IPS-15b (cell line): ENCODE measurements at regions not wholly inside any gene's neighbourhood (a gene's known extent, or its start where the extent isn't known, plus 50 kb on each side); places are given as distances from the start of the nearest gene placed in this dataset.
"Not testable (repeated sequence)": the region's sequence is repeated elsewhere in the genome, so short reads cannot be mapped to it uniquely, and the experiment has no call there.

Experiments
- H3K27me3 ChIP-seq: one replicate; pipeline ENCODE4 v1.6.1; 2013; ENCODE audit warnings: low read length; ENCODE audit not compliant: control insufficient read depth, insufficient read depth
- H3K36me3 ChIP-seq: one replicate; pipeline ENCODE4 v1.6.1; 2013; ENCODE audit warnings: low read length; ENCODE audit not compliant: control insufficient read depth, insufficient read depth
- H3K4me1 ChIP-seq: one replicate; pipeline ENCODE4 v1.6.1; 2013; ENCODE audit warnings: mild to moderate bottlenecking, low read length; ENCODE audit not compliant: control insufficient read depth, insufficient read depth
- H3K4me3 ChIP-seq: one replicate; pipeline ENCODE4 v1.5.1; 2013; ENCODE audit warnings: low read depth, low read length
- H3K9ac ChIP-seq: one replicate; pipeline ENCODE4 v1.6.1; 2013; ENCODE audit warnings: low read depth, mild to moderate bottlenecking, low read length
- H3K9me3 ChIP-seq: one replicate; pipeline ENCODE4 v1.6.1; 2013; ENCODE audit warnings: mild to moderate bottlenecking, low read length; ENCODE audit not compliant: control insufficient read depth, insufficient read depth

DNA sequence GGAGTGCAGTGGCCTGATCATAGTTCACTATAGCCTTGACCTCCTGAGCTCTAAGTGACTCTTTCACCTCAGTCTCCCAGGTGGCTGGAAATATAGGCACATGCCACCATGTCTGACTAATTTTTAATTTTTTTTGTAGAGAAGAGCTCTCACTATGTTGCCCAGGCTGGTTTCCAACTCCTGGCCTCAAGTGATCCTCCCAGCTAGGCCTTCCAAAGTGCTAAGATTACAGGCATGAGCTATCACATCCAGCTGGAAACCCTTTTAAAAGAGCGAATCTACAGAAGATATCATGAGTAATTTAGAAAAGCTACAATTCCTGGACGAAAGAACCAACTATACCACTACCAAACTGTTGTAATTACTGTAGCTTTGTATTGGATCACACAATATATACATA lies 394.4 kb upstream of the AUTS2 start:
- Histone ChIP-seq H3K36me3 (no peaks in the 10 kb centered on the region), H3K4me1 (no peaks in the 10 kb centered on the region), H3K4me3 (no peak overlapping the region), H3K9me3 (no peaks in the 10 kb centered on the region), H3K27me3 (no peaks in the 10 kb centered on the region), H3K9ac (no peak overlapping the region)

DNA sequence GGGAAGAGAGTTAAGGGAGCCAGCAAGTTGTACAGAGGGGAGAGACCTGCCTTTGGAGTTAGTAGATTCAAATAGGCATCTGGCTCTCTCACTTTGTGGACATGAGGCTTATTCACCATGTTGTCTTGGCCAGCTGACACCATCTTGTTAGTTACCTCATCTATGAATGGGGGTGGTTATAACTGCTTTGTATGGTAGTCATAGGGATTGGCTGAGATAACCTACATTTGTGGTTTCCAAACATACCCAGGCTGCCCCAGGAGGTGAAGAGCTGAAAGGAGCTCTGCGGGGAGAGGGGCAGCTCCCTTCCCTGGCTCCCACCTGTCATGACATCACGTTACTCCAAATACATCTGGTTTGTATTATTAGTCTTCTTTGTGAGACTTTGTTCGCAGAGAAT lies 393.3 kb upstream of the AUTS2 start:
- Histone ChIP-seq H3K9ac (no peak overlapping the region), H3K36me3 (no peaks in the 10 kb centered on the region), H3K4me3 (no peak overlapping the region), H3K9me3 (no peaks in the 10 kb centered on the region), H3K27me3 (no peaks in the 10 kb centered on the region), H3K4me1 (no peaks in the 10 kb centered on the region)

DNA sequence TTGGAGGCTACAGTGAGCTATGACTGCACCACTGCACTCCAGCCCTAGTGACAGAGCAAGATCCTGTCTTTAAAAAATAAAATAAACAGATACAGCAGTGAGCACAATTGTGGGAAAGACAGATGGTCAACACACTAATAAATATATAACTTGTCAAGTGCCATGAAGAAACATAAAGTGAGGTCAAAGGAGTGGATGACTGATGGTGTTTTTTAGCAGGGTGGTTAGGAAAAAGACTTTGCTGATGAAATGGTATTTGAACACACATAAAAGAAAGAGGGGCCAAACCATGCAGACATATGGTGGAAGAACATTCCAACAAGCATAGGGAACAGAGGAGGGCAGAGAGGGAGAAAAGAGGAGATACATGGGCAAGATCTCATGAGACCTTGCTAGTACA lies 392.7 kb upstream of the AUTS2 start:
- Histone ChIP-seq H3K9ac (no peak overlapping the region), H3K4me1 (no peaks in the 10 kb centered on the region), H3K27me3 (no peaks in the 10 kb centered on the region), H3K4me3 (no peak overlapping the region), H3K9me3 (no peaks in the 10 kb centered on the region), H3K36me3 (no peaks in the 10 kb centered on the region)

DNA sequence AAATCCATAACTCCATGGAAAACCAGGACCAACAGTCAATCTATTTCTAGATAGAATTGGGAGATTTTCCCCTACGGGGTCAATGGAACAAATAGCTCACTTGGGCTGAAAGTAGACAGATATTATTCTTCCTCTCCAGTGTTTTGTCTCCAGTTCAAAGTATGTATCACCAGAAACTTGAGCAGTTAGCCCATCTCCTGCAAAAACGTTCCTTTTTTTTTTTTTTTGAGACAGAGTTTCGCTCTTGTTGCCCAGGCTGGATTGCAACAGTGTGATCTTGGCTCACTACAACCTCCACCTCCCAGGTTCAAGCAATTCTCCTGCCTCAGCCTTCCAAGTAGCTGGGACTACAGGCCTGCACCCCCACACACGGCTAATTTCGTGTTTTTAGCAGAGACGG lies 390.0 kb upstream of the AUTS2 start:
- Histone ChIP-seq H3K4me3 (no peak overlapping the region), H3K36me3 (no peaks in the 10 kb centered on the region), H3K9me3 (no peaks in the 10 kb centered on the region), H3K4me1 (no peaks in the 10 kb centered on the region), H3K9ac (no peak overlapping the region), H3K27me3 (no peaks in the 10 kb centered on the region)

DNA sequence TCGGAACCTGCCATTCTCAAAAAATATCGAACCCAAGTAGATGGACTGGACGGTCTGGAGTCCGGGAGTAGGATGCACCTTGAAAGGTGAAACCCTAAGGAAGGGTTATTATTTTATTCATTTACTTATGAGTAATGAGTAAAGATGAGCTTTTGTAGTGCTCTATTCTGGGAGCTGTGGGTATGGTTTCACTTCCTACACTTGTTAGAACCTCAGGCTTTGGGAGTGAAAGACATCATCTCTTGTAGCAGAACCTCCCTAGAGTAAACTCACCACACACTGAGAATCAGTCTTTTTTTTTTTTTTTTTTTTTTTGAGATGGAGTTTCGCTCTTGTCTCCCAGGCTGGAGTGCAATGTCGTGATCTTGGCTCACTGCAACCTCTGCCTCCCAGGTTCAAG lies 389.4 kb upstream of the AUTS2 start:
- H3K9ac ChIP-seq: no peak overlapping the region
- no peaks in the 10 kb centered on the region for H3K4me1 ChIP-seq
- no peaks in the 10 kb centered on the region for H3K27me3 ChIP-seq
- H3K4me3 ChIP-seq: no peak overlapping the region
- H3K9me3 ChIP-seq: no peaks in the 10 kb centered on the region
- H3K36me3 ChIP-seq: no peaks in the 10 kb centered on the region

DNA sequence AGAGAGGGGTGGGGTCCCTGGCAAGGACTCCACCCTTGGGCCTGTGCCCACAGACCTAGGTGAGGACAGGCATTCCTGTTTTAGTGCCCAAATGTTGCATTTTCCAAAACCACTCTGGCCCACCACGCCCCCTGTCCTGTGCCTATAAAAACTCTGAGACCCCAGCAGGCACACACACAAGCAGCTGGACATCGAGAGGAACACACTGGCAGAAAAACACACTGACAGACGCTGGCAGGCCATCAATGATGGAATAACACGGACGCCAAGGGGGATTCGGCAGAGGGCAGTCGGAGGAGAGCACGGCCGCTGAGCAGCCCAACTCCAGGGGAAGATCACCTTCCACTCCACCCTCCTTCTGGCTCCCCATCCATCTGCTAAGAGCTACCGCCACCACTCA lies 386.9 kb upstream of the AUTS2 start:
- Histone ChIP-seq H3K27me3 (no peaks in the 10 kb centered on the region), H3K4me3 (no peak overlapping the region), H3K9ac (no peak overlapping the region), H3K36me3 (no peaks in the 10 kb centered on the region), H3K4me1 (no peaks in the 10 kb centered on the region), H3K9me3 (no peaks in the 10 kb centered on the region)

DNA sequence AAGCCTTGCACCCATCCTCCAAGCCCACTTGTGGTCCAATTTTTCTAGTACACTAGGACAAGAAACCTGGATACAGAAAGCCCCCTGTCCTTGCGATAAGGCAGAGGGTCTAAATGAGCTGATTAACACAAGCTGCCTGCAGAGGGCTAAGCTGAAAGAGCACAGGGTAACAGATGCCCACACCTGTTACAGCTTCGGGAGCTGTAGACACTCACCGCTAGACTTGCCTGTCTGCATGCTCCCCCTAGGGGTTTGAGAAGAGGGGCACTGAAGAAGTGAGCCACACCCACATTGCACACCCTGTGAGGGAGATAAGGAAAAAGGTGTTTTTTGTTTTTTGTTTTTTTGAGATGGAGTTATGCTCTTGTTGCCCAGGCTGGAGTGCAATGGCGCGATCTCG lies 386.5 kb upstream of the AUTS2 start:
- Histone ChIP-seq H3K27me3 (no peaks in the 10 kb centered on the region), H3K4me1 (no peaks in the 10 kb centered on the region), H3K9ac (no peak overlapping the region), H3K9me3 (no peaks in the 10 kb centered on the region), H3K36me3 (no peaks in the 10 kb centered on the region), H3K4me3 (no peak overlapping the region)

DNA sequence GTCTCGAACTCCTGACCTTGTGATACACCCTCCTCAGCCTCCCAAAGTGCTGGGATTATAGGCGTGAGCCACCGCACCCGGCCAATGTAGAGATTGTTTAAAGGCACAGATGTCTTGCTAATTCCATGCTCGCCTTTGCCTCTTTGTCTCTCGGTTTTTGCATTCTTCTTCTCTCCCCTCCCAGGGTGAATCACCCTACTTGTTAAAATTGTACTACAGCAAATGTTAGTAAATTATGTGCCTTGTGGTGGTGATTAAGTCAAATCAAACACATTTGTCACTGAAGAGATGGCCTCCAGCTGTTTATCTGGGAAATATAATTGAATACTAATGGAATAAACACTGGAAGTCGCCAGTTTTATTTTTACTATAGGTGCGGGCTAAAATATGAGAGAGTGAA lies 384.4 kb upstream of the AUTS2 start:
- no peaks in the 10 kb centered on the region for H3K27me3 ChIP-seq
- no peaks in the 10 kb centered on the region for H3K9me3 ChIP-seq
- H3K4me3 ChIP-seq: no peak overlapping the region
- H3K36me3 ChIP-seq: no peaks in the 10 kb centered on the region
- no peaks in the 10 kb centered on the region for H3K4me1 ChIP-seq
- H3K9ac ChIP-seq: no peak overlapping the region

DNA sequence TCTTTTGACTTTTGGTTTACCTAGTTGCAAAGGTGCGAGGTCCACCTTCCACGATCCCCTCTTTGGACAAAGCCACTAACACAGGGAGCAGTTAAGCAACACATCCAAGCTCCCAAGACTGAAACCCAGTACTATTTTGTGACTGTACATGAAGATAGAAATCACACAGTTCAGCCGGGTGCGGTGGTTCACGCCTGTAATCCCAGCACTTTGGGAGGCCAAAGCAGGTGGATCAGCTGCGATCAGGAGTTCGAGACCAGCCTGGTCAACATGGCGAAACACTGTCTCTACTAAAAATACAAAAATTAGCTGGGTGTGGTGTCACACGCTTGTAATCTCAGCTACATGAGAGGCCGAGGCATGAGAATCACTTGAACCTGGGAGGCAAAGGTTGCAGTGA lies 382.8 kb upstream of the AUTS2 start:
- H3K36me3 ChIP-seq, H3K4me3 ChIP-seq, H3K9me3 ChIP-seq, H3K27me3 ChIP-seq, H3K4me1 ChIP-seq, H3K9ac ChIP-seq: not testable (repeated sequence)

DNA sequence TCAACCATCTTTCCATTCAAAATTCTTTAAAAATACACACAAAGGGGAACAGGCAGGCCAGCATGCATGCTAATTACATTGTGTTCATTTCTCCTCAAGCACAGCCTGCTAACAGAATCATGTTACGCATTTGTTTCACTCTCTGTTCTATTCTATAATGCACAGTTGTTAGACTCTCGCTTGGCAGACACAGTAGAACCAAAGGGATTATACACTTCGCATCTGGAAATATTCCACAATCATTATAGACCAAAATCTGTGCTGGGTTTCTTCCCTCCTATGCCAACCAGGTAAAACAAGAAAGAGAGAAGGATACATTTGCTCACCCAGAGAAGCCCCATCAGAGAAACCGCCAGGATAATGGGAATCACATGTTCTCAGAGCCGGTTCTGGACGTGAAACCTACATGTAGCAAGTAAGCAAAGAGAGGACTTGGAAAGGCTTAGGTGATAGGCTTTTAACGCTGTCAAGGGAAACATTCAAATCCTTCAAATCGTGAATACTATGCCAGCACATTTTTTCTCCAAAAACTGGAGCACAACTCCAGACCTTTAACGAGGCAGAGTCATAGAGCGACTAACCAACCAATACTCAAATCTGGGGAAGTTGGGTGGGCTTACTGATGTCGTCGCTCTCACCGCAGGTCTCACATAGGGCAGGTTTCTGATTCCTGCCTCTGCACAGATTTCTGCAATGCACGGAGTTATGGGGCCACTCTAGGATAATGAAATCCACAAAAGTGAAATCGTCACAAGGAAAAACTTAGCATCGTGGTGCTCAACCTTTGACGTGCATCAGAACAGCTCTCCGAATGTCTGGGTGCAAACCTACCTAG lies 380.5 kb upstream of the AUTS2 start:
- Histone ChIP-seq H3K36me3 (no peaks in the 10 kb centered on the region), H3K9me3 (no peaks in the 10 kb centered on the region), H3K4me3 (no peak overlapping the region), H3K27me3 (no peaks in the 10 kb centered on the region), H3K9ac (no peak overlapping the region), H3K4me1 (no peaks in the 10 kb centered on the region)

DNA sequence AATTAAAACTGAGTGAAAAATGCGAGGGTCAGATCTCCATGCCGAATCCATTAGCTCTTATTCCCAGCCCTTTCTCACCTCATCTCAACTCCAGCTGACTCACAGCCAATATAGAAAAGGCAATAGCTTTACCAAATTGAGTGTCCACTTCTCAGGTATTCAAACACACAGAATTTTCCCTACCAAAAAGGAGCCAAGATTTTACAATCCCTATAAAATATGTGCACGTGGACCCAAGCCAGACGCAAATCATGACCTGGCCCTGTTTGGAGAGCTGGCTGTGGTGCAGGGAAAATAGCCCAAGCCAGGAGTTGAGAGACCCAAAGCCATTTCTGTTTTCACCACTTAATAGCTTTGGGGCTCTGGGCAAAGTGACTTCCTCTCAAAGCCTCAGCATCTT lies 379.7 kb upstream of the AUTS2 start:
- Histone ChIP-seq H3K9ac (no peak overlapping the region), H3K27me3 (no peaks in the 10 kb centered on the region), H3K36me3 (no peaks in the 10 kb centered on the region), H3K4me3 (no peak overlapping the region), H3K9me3 (no peaks in the 10 kb centered on the region), H3K4me1 (no peaks in the 10 kb centered on the region)

DNA sequence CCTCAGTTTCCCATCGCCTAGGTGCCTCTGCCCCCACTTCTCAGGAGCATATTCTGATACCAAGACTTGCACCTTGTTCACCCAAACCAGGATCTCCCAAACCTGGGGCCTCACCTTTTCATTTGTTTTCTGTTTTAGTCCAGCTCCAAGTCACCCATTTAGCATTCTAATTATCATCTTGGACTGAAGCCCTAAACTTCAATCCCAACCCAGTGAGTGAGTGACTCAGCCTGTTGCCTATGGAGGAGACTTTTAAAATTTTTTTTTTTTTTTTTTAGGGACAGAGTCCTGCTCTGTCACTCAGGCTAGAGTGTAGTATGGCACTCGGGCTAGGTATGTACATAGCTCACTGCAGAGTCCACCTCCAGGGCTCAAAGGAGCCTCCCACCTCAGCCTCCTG lies 378.9 kb upstream of the AUTS2 start:
- H3K36me3 ChIP-seq: no peaks in the 10 kb centered on the region
- H3K4me3 ChIP-seq: no peak overlapping the region
- no peak overlapping the region for H3K9ac ChIP-seq
- no peaks in the 10 kb centered on the region for H3K27me3 ChIP-seq
- no peaks in the 10 kb centered on the region for H3K4me1 ChIP-seq
- no peaks in the 10 kb centered on the region for H3K9me3 ChIP-seq
